GM19467 (cell line): ENCODE measurements at regions not wholly inside any gene's neighbourhood (a gene's known extent, or its start where the extent isn't known, plus 50 kb on each side); places are given as distances from the start of the nearest gene placed in this dataset.

ENCODE experiments used
- ATAC-seq: cut with Tn5 transposase; IDR thresholded peaks from one replicate; pipeline ENCODE4 v1.9.1; 2021; ENCODE audit warnings: mild to moderate bottlenecking, moderate library complexity; ENCODE audit not compliant: unreplicated experiment

GRCh38 chr3:31409389-31409788 lies 123.3 kb upstream of the STT3B start:
- ATAC-seq = no peak

GRCh38 chr3:31409866-31410265 lies 122.9 kb upstream of the STT3B start:
- ATAC-seq = no peak

GRCh38 chr3:31410411-31410810 lies 122.3 kb upstream of the STT3B start:
- no peak for ATAC-seq

GRCh38 chr3:31412832-31413231 lies 119.9 kb upstream of the STT3B start:
- no peak for ATAC-seq

- ATAC-seq = no peak
These were observed 119.2 kb upstream of the STT3B start for GRCh38 chr3:31413515-31413914.

GRCh38 chr3:31416980-31417379 lies 115.7 kb upstream of the STT3B start:
- no peak for ATAC-seq

- ATAC-seq = no peak
These were observed 115.2 kb upstream of the STT3B start for GRCh38 chr3:31417486-31417885.

- ATAC-seq = no peak
These were observed 112.4 kb upstream of the STT3B start for GRCh38 chr3:31420311-31420710.

- no peak for ATAC-seq
These were observed 111.2 kb upstream of the STT3B start for GRCh38 chr3:31421314-31422048.

- ATAC-seq = no peak
These were observed 110.5 kb upstream of the STT3B start for GRCh38 chr3:31422237-31422636.

- no peak for ATAC-seq
These were observed 109.2 kb upstream of the STT3B start for GRCh38 chr3:31423482-31423881.

GRCh38 chr3:31425401-31425800 lies 107.3 kb upstream of the STT3B start:
- ATAC-seq = no peak

GRCh38 chr3:31427623-31428022 lies 105.1 kb upstream of the STT3B start:
- no peak for ATAC-seq

GRCh38 chr3:31431321-31431720 lies 101.4 kb upstream of the STT3B start:
- no peak for ATAC-seq

GRCh38 chr3:31432897-31433678 lies 99.6 kb upstream of the STT3B start:
- ATAC-seq = no peak

- ATAC-seq = no peak
These were observed 99.1 kb upstream of the STT3B start for GRCh38 chr3:31433679-31433992.

GRCh38 chr3:31434819-31435218 lies 97.9 kb upstream of the STT3B start:
- ATAC-seq = no peak

- no peak for ATAC-seq
These were observed 95.9 kb upstream of the STT3B start for GRCh38 chr3:31436830-31437229.

GRCh38 chr3:31438742-31439141 lies 94.0 kb upstream of the STT3B start:
- no peak for ATAC-seq

GRCh38 chr3:31439890-31440750 lies 92.6 kb upstream of the STT3B start:
- ATAC-seq = no peak

- ATAC-seq = no peak
These were observed 91.8 kb upstream of the STT3B start for GRCh38 chr3:31440878-31441277.

- ATAC-seq = no peak
These were observed 90.0 kb upstream of the STT3B start for GRCh38 chr3:31442755-31443154.
